ENCODE measurements at regions not wholly inside any gene's neighbourhood (a gene's known extent, or its start where the extent isn't known, plus 50 kb on each side); places are given as distances from the start of the nearest gene placed in this dataset.

- Histone ChIP-seq H3K9me3 (no peaks in the 10 kb centered on the region), H3K27me3 (replicated peaks; ENCODE audit: control insufficient read depth, insufficient read depth, low read length) (no peaks in the 10 kb centered on the region), H3K4me3 (ENCODE audit: low read depth, low read length) (no peak overlapping the region), H3K36me3 (ENCODE audit: control insufficient read depth, insufficient read depth, low read length) (no peaks in the 10 kb centered on the region), H3K4me1 (no peaks in the 10 kb centered on the region)
- Mint-ChIP-seq H3K27me3 (ENCODE audit: insufficient read depth, unreplicated experiment) (no peaks in the 10 kb centered on the region), H3K4me1 (ENCODE audit: low read depth, unreplicated experiment) (no peaks in the 10 kb centered on the region), H3K9me3 (ENCODE audit: unreplicated experiment) (no peaks in the 10 kb centered on the region), H3K27ac (ENCODE audit: unreplicated experiment) (no peak overlapping the region), H3K4me3 (ENCODE audit: unreplicated experiment) (no peak overlapping the region), H3K36me3 (ENCODE audit: insufficient read depth, unreplicated experiment) (no peaks in the 10 kb centered on the region)
- DNase-seq = no peak
- no peak for TF ChIP-seq CTCF (IDR thresholded peaks at IDR 0.05; ENCODE audit: insufficient read depth in 1 of 2, low read depth in 1 of 2, low read length in 1 of 2, severe bottlenecking in 1 of 2, unreplicated experiment in 1 of 2)
- intact Hi-C loops (cut with micrococcal nuclease; ENCODE audit: unreplicated experiment) = no loop called here
- CTCF ChIA-PET = no interaction called here
- BruUV-seq (replicated peaks) = no TSS peak
- POLR2A ChIA-PET = no interaction called here
Observed at GRCh38 chr9:103721056-103721455, 373.1 kb upstream of the SMC2 start.

DNA sequence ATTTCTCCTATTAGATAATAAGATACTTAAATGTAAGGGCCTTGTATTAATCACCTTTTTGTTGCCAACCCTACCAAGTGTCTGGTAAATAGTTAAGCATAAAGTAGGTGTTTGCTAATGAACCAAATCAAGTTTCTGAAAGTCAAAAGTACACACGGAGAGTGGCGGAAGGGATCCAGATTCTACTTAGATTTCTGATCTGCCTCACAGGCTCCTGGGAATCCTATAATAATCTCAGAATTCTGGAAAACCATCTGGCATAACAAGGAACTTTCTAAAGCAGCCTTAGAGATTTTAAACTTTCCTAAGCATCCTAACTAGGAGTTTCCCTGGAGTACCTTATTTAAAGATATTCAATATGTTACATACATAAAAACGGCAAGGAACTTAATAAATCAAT is 363.2 kb upstream of the SMC2 start:
- no peak overlapping the region for H3K4me3 ChIP-seq (ENCODE audit: low read depth, low read length)
- no peaks in the 10 kb centered on the region for H3K36me3 ChIP-seq (ENCODE audit: control insufficient read depth, insufficient read depth, low read length)
- Mint-ChIP-seq H3K27me3 (ENCODE audit: insufficient read depth, unreplicated experiment) (peaks cover 8% of the 10 kb centered on the region), H3K4me1 (ENCODE audit: low read depth, unreplicated experiment) (no peaks in the 10 kb centered on the region), H3K36me3 (ENCODE audit: insufficient read depth, unreplicated experiment) (no peaks in the 10 kb centered on the region), H3K9me3 (ENCODE audit: unreplicated experiment) (no peaks in the 10 kb centered on the region), H3K4me3 (ENCODE audit: unreplicated experiment) (no peak overlapping the region), H3K27ac (ENCODE audit: unreplicated experiment) (no peak overlapping the region)
- no TSS peak for BruUV-seq (replicated peaks)
- ChIA-PET POLR2A (no interaction called here), CTCF (no interaction called here)
- no peak for DNase-seq
- H3K9me3 ChIP-seq = no peaks in the 10 kb centered on the region
- intact Hi-C loops (cut with micrococcal nuclease; ENCODE audit: unreplicated experiment) = no loop called here
- H3K4me1 ChIP-seq = no peaks in the 10 kb centered on the region
- TF ChIP-seq CTCF (IDR thresholded peaks at IDR 0.05; ENCODE audit: insufficient read depth in 1 of 2, low read depth in 1 of 2, low read length in 1 of 2, severe bottlenecking in 1 of 2, unreplicated experiment in 1 of 2) = no peak
- no peaks in the 10 kb centered on the region for H3K27me3 ChIP-seq (replicated peaks; ENCODE audit: control insufficient read depth, insufficient read depth, low read length)

GRCh38 chr9:103731541-103731940 is 362.6 kb upstream of the SMC2 start:
- TF ChIP-seq CTCF (IDR thresholded peaks at IDR 0.05; ENCODE audit: insufficient read depth in 1 of 2, low read depth in 1 of 2, low read length in 1 of 2, severe bottlenecking in 1 of 2, unreplicated experiment in 1 of 2) = no peak
- no peaks in the 10 kb centered on the region for H3K9me3 ChIP-seq
- H3K4me1 ChIP-seq = no peaks in the 10 kb centered on the region
- Mint-ChIP-seq H3K36me3 (ENCODE audit: insufficient read depth, unreplicated experiment) (no peaks in the 10 kb centered on the region), H3K4me3 (ENCODE audit: unreplicated experiment) (no peak overlapping the region), H3K27ac (ENCODE audit: unreplicated experiment) (no peak overlapping the region), H3K27me3 (ENCODE audit: insufficient read depth, unreplicated experiment) (peaks cover 8% of the 10 kb centered on the region), H3K4me1 (ENCODE audit: low read depth, unreplicated experiment) (no peaks in the 10 kb centered on the region), H3K9me3 (ENCODE audit: unreplicated experiment) (no peaks in the 10 kb centered on the region)
- CTCF ChIA-PET = no interaction called here
- no TSS peak for BruUV-seq (replicated peaks)
- intact Hi-C loops (cut with micrococcal nuclease; ENCODE audit: unreplicated experiment) = no loop called here
- H3K27me3 ChIP-seq (replicated peaks; ENCODE audit: control insufficient read depth, insufficient read depth, low read length) = no peaks in the 10 kb centered on the region
- DNase-seq = no peak
- H3K36me3 ChIP-seq (ENCODE audit: control insufficient read depth, insufficient read depth, low read length) = no peaks in the 10 kb centered on the region
- no peak overlapping the region for H3K4me3 ChIP-seq (ENCODE audit: low read depth, low read length)
- POLR2A ChIA-PET = no interaction called here

All from Caco-2 (cell line).